Gastroesophageal sphincter (tissue), 3 donors: ENCODE measurements at regions not wholly inside any gene's neighbourhood (a gene's known extent, or its start where the extent isn't known, plus 50 kb on each side); places are given as distances from the start of the nearest gene placed in this dataset.

Experiments
- EP300 ChIP-seq: sonication (generic); formaldehyde crosslinking; IDR thresholded peaks from one replicate; pipeline ENCODE4 v1.6.1; 2017; ENCODE audit warnings: antibody characterized with exemption, mild to moderate bottlenecking
- POLR2A ChIP-seq, 2 donors: fragments of 450-650 bp; IDR thresholded peaks; one replicate each; pipeline ENCODE4 v1.6.1; 2017; ENCODE audit warnings: antibody characterized with exemption in 2 of 2, mild to moderate bottlenecking in 2 of 2, moderate library complexity in 1 of 2
- POLR2AphosphoS5 ChIP-seq: sonication (generic); formaldehyde crosslinking; IDR thresholded peaks from one replicate; pipeline ENCODE4 v1.6.1; 2017; ENCODE audit warnings: antibody characterized with exemption
- TF ChIP-seq, protein P1 (sequence below), 4 experiments: fragments of 200-600 bp in 2 of 4; fragments of 450-650 bp in 2 of 4; sonication (generic) in 1 of 4; IDR thresholded peaks; one replicate each; pipeline ENCODE4 v1.5.1; 2017 to 2019; ENCODE audit warnings: antibody characterized with exemption in 4 of 4, mild to moderate bottlenecking in 2 of 4, moderate library complexity in 2 of 4

DNA sequence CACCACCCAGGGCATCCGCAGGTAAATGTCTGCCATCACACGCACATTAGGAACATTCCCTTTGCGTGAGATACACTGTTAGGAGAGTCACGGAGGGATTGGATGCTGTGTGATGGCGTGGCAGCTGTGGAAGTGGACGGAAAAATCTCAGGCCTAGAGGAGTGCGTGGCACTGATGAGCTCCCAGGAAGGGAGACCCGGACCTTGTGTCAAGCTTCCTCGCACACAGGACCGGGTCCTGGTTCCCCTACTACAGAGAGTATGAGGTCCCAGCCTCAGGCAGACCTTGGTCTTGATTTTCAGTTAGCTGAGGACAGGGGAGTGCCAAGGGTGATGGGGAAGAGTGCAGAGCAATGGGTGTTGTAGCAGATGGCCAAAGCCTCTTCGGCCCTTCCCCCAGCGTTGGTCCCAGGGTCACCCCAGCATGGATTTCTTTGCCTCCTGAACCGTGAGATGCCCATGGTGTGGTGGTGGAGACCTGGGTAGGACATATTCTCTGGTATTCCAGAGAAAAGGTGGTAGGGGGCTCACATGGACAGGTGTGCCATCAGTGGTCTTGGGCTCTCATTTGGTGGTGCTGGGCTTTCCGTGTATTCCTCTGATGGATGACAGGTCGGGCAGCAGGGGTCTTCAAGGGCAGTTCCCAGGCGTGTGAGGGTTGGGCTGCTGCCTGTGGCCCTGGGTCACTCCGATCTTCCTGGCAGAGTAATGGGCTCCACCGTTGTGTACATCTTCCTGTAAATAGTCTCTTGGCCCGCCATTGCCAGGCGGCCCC, 105.1 kb downstream of the SNRPN start:
- TF ChIP-seq, protein P1, sequence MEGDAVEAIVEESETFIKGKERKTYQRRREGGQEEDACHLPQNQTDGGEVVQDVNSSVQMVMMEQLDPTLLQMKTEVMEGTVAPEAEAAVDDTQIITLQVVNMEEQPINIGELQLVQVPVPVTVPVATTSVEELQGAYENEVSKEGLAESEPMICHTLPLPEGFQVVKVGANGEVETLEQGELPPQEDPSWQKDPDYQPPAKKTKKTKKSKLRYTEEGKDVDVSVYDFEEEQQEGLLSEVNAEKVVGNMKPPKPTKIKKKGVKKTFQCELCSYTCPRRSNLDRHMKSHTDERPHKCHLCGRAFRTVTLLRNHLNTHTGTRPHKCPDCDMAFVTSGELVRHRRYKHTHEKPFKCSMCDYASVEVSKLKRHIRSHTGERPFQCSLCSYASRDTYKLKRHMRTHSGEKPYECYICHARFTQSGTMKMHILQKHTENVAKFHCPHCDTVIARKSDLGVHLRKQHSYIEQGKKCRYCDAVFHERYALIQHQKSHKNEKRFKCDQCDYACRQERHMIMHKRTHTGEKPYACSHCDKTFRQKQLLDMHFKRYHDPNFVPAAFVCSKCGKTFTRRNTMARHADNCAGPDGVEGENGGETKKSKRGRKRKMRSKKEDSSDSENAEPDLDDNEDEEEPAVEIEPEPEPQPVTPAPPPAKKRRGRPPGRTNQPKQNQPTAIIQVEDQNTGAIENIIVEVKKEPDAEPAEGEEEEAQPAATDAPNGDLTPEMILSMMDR (IDR thresholded peaks at IDR 0.05) = no peak
- no peak for TF ChIP-seq POLR2AphosphoS5
- no peak for TF ChIP-seq POLR2A (IDR thresholded peaks at IDR 0.05)
- TF ChIP-seq EP300 = no peak
